ENCODE measurements at regions not wholly inside any gene's neighbourhood (a gene's known extent, or its start where the extent isn't known, plus 50 kb on each side); places are given as distances from the start of the nearest gene placed in this dataset.

- no peak for DNase-seq (ENCODE audit: low read depth, low spot score)
- H3K9me3 ChIP-seq (ENCODE audit: low read depth, low read length) = no peaks in the 10 kb centered on the region
- H3K27ac ChIP-seq = no peak overlapping the region
- H3K9ac ChIP-seq (ENCODE audit: insufficient read length) = no peak overlapping the region
- H3K36me3 ChIP-seq (ENCODE audit: insufficient read depth, low read length) = no peaks in the 10 kb centered on the region
- no peak overlapping the region for H3K4me3 ChIP-seq
- no peak for TF ChIP-seq FOXP2 (optimal IDR thresholded peaks at IDR 0.05; ENCODE audit: control extremely low read depth, extremely low read length, insufficient read depth)
- no peak for TF ChIP-seq EZH2 (IDR thresholded peaks at IDR 0.05)
- TF ChIP-seq POLR2AphosphoS5 (IDR thresholded peaks at IDR 0.05; ENCODE audit: borderline replicate concordance, low read depth, low read length) = no peak
Measured at GRCh38 chr6:164442572-164442971, 866.8 kb downstream of the C6orf118 start.

- TF ChIP-seq EZH2 (IDR thresholded peaks at IDR 0.05) = no peak
- TF ChIP-seq POLR2AphosphoS5 (IDR thresholded peaks at IDR 0.05; ENCODE audit: borderline replicate concordance, low read depth, low read length) = no peak
- no peak for TF ChIP-seq FOXP2 (optimal IDR thresholded peaks at IDR 0.05; ENCODE audit: control extremely low read depth, extremely low read length, insufficient read depth)
- DNase-seq (ENCODE audit: low read depth, low spot score) = no peak
- no peak overlapping the region for H3K9ac ChIP-seq (ENCODE audit: insufficient read length)
- H3K4me3 ChIP-seq = no peak overlapping the region
- no peaks in the 10 kb centered on the region for H3K36me3 ChIP-seq (ENCODE audit: insufficient read depth, low read length)
- no peaks in the 10 kb centered on the region for H3K9me3 ChIP-seq (ENCODE audit: low read depth, low read length)
- H3K27ac ChIP-seq = no peak overlapping the region
Measured at GRCh38 chr6:164439331-164439730, 870.1 kb downstream of the C6orf118 start.

DNA sequence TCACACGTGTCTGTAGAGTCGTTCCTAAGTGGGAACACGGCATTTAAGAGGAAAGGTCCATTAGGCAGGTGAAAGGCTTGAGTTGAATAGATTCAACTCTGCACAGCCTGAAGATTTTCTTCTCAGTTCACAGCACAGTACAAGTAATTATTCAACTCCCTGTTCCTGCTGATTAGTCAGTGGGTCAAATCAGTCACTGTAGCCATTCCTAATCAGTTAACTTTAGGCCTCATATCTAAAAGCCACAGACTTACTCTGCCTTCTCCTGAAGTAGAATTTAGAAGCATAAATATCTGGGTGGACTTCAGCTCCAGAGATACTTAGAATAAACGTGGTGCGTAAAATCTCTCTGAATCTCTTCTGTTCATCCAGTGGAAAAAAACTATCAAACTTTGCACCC is 872.4 kb downstream of the C6orf118 start:
- no peak for DNase-seq (ENCODE audit: low read depth, low spot score)
- H3K9ac ChIP-seq (ENCODE audit: insufficient read length) = no peak overlapping the region
- no peak overlapping the region for H3K27ac ChIP-seq
- H3K9me3 ChIP-seq (ENCODE audit: low read depth, low read length) = no peaks in the 10 kb centered on the region
- H3K36me3 ChIP-seq (ENCODE audit: insufficient read depth, low read length) = no peaks in the 10 kb centered on the region
- TF ChIP-seq EZH2 (IDR thresholded peaks at IDR 0.05) (no peak), POLR2AphosphoS5 (IDR thresholded peaks at IDR 0.05; ENCODE audit: borderline replicate concordance, low read depth, low read length) (no peak), FOXP2 (optimal IDR thresholded peaks at IDR 0.05; ENCODE audit: control extremely low read depth, extremely low read length, insufficient read depth) (no peak)
- no peak overlapping the region for H3K4me3 ChIP-seq

DNA sequence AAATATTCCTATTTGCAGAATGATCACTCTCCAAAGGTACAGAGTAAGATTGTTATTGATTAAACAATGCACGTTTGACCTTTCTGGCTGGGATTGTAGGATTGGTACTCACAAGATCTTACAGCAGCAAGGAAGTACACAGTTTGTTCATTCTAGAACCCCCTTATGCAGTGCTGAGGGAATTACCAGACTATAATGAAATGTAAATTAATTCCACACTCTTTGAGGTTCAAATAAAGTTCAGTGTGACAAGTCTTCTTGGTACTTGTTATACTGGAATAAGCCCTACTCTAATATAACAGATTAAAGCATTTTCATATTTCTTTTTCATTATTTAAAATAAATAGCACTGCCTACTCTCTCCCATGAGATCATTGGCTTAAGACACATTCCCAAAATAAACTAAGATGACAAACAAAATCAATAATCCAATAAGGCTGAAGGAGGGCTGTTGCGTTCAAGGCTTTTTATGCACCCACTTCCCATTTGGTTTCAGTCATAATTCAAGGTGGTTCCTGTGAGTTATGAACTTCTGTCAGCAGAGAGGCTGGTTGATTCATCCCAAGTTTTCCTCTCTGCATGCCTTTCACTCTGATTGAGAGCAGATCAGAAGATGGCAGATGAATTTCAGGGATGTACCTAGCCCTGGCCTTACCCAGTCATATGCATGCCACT is 881.5 kb downstream of the C6orf118 start:
- no peak for TF ChIP-seq POLR2AphosphoS5 (IDR thresholded peaks at IDR 0.05; ENCODE audit: borderline replicate concordance, low read depth, low read length)
- Histone ChIP-seq H3K27ac (no peak overlapping the region), H3K9ac (ENCODE audit: insufficient read length) (no peak overlapping the region), H3K9me3 (ENCODE audit: low read depth, low read length) (no peaks in the 10 kb centered on the region), H3K4me3 (no peak overlapping the region), H3K36me3 (ENCODE audit: insufficient read depth, low read length) (no peaks in the 10 kb centered on the region)
- no peak for DNase-seq (ENCODE audit: low read depth, low spot score)

DNA sequence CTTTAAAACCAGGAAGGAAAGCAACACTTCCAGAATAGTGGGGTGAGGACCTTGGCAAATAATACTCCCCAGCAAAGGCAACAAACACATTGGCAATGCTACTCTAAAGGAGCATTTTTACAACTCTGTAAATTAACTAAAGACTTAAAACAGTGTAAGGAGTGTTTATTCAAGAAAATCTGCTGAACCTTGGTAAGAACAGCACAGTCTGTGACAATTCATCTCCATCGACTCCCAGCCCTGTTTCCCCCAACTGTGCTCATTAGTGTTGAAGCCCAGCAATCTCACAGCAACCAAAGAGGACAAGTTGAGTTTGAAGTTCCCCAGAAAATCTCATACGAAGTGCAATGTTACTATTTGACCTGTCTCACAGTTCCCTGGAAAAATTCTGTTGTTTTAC is 884.9 kb downstream of the C6orf118 start:
- no peak for TF ChIP-seq POLR2AphosphoS5 (IDR thresholded peaks at IDR 0.05; ENCODE audit: borderline replicate concordance, low read depth, low read length)
- no peak for TF ChIP-seq FOXP2 (optimal IDR thresholded peaks at IDR 0.05; ENCODE audit: control extremely low read depth, extremely low read length, insufficient read depth)
- no peak for TF ChIP-seq EZH2 (IDR thresholded peaks at IDR 0.05)
- Histone ChIP-seq H3K36me3 (ENCODE audit: insufficient read depth, low read length) (no peaks in the 10 kb centered on the region), H3K4me3 (no peak overlapping the region), H3K27ac (no peak overlapping the region), H3K9me3 (ENCODE audit: low read depth, low read length) (no peaks in the 10 kb centered on the region), H3K9ac (ENCODE audit: insufficient read length) (no peak overlapping the region)
- DNase-seq (ENCODE audit: low read depth, low spot score) = no peak

DNA sequence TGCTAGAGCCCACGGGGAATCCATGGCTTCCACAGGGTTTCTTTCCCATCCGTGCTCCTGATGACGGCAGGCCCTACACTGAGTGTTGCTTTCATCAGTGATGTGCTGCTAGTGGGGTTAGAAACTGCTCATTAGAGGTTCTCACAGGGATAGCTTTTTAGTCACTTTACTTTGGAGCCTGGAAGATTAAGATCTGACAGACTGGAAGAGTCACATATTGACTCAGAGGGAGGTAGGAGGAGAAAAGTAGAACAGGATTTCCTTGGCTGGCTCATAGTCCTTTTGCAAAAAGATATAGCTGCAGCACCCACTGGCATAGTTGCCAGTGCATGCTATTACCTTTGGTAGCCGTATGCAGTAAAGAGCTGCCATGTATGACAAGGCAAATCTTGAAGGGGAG is 890.3 kb downstream of the C6orf118 start:
- Histone ChIP-seq H3K27ac (no peak overlapping the region), H3K9ac (ENCODE audit: insufficient read length) (no peak overlapping the region), H3K9me3 (ENCODE audit: low read depth, low read length) (no peaks in the 10 kb centered on the region), H3K4me3 (no peak overlapping the region), H3K36me3 (ENCODE audit: insufficient read depth, low read length) (no peaks in the 10 kb centered on the region)
- no peak for TF ChIP-seq POLR2AphosphoS5 (IDR thresholded peaks at IDR 0.05; ENCODE audit: borderline replicate concordance, low read depth, low read length)
- TF ChIP-seq FOXP2 (optimal IDR thresholded peaks at IDR 0.05; ENCODE audit: control extremely low read depth, extremely low read length, insufficient read depth) = no peak
- no peak for TF ChIP-seq EZH2 (IDR thresholded peaks at IDR 0.05)
- DNase-seq (ENCODE audit: low read depth, low spot score) = no peak

- Histone ChIP-seq H3K9me3 (ENCODE audit: low read depth, low read length) (no peaks in the 10 kb centered on the region), H3K36me3 (ENCODE audit: insufficient read depth, low read length) (no peaks in the 10 kb centered on the region), H3K27ac (no peak overlapping the region), H3K4me3 (no peak overlapping the region), H3K9ac (ENCODE audit: insufficient read length) (no peak overlapping the region)
- TF ChIP-seq FOXP2 (optimal IDR thresholded peaks at IDR 0.05; ENCODE audit: control extremely low read depth, extremely low read length, insufficient read depth) = no peak
- no peak for TF ChIP-seq EZH2 (IDR thresholded peaks at IDR 0.05)
- no peak for TF ChIP-seq POLR2AphosphoS5 (IDR thresholded peaks at IDR 0.05; ENCODE audit: borderline replicate concordance, low read depth, low read length)
- DNase-seq (ENCODE audit: low read depth, low spot score) = no peak
Measured at GRCh38 chr6:164418262-164418588, 891.2 kb downstream of the C6orf118 start.

DNA sequence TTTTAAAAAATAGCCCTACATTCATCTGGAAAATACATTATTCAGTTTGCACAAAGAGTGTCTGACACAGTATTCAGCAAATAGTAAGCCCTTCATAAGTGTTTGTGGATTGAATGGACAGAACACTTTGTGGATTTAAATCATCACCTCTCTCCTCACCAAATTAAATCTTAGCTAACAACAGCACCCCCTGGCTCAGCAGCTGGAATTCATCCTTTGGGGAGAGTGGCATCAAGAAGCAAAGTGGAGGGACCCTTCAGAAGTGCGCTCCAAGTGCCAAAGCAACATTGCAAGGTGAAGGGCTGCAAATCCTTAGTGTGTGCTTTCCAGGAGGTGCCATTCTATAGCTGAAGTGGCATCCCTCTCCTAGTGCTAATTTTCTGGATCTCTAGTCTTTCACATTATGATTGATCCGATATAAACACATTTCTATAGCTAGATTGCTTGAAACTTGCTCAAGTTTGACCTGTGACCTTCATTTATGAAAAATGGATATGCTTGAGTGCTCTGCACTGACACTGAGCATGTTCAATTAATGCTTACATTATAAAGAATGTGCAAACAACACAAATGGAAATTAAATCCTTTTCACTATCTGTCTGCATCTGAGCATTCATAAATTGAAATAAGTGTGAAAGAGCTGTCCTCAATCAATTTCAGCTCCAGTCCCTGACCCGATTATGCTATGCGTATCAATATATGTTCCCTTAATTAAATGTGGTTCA is 891.7 kb downstream of the C6orf118 start:
- H3K9ac ChIP-seq (ENCODE audit: insufficient read length) = no peak overlapping the region
- H3K9me3 ChIP-seq (ENCODE audit: low read depth, low read length) = no peaks in the 10 kb centered on the region
- DNase-seq (ENCODE audit: low read depth, low spot score) = no peak
- H3K27ac ChIP-seq = no peak overlapping the region
- TF ChIP-seq FOXP2 (optimal IDR thresholded peaks at IDR 0.05; ENCODE audit: control extremely low read depth, extremely low read length, insufficient read depth) (no peak), POLR2AphosphoS5 (IDR thresholded peaks at IDR 0.05; ENCODE audit: borderline replicate concordance, low read depth, low read length) (no peak), EZH2 (IDR thresholded peaks at IDR 0.05) (no peak)
- H3K36me3 ChIP-seq (ENCODE audit: insufficient read depth, low read length) = no peaks in the 10 kb centered on the region
- no peak overlapping the region for H3K4me3 ChIP-seq
